HEK293 (cell line): ENCODE measurements at regions not wholly inside any gene's neighbourhood (a gene's known extent, or its start where the extent isn't known, plus 50 kb on each side); places are given as distances from the start of the nearest gene placed in this dataset.

Source experiments
- ZNF133 ChIP-seq: fragments of 450-650 bp; formaldehyde crosslinking; IDR thresholded peaks from 2 replicates; pipeline ENCODE4 v1.5.1; 2016; ENCODE audit warnings: missing biosample characterization, missing genetic modification characterization
- ZNF140 ChIP-seq: fragments of 450-650 bp; formaldehyde crosslinking; IDR thresholded peaks from 2 replicates; pipeline ENCODE4 v1.5.1; 2016; ENCODE audit warnings: missing biosample characterization, missing genetic modification characterization
- ZNF248 ChIP-seq: fragments of 450-650 bp; formaldehyde crosslinking; IDR thresholded peaks from 2 replicates; pipeline ENCODE4 v1.5.1; 2017; ENCODE audit warnings: missing biosample characterization, missing genetic modification characterization
- ZNF274 ChIP-seq, 2 experiments: fragments of 200-500 bp in 1 of 2; fragments of 450-650 bp in 1 of 2; sonication (Bioruptor generic) in 1 of 2; formaldehyde crosslinking in 1 of 2; IDR thresholded peaks; 2 replicates each; pipeline versions ENCODE4 v1.5.1 to v1.6.1; 2014 to 2016; ENCODE audit warnings: borderline replicate concordance in 1 of 2, inconsistent platforms in 1 of 2, low read length in 1 of 2, missing biosample characterization in 1 of 2, missing genetic modification characterization in 1 of 2
- ZNF362 ChIP-seq: fragments of 450-650 bp; formaldehyde crosslinking; IDR thresholded peaks from 2 replicates; pipeline ENCODE4 v1.5.1; 2016; ENCODE audit warnings: missing biosample characterization, missing genetic modification characterization
- ZNF366 ChIP-seq: fragments of 450-650 bp; formaldehyde crosslinking; conservative IDR thresholded peaks from 2 replicates; pipeline ENCODE4 v1.5.1; 2016; ENCODE audit warnings: missing biosample characterization, missing genetic modification characterization
- ZNF776 ChIP-seq: fragments of 450-650 bp; formaldehyde crosslinking; IDR thresholded peaks from 2 replicates; pipeline ENCODE4 v1.5.0; 2017; ENCODE audit warnings: missing biosample characterization, missing genetic modification characterization, borderline replicate concordance
- TF ChIP-seq, protein P1 (sequence below): fragments of 450-650 bp; formaldehyde crosslinking; IDR thresholded peaks from 2 replicates; pipeline ENCODE4 v1.5.1; 2016; ENCODE audit warnings: missing biosample characterization, missing genetic modification characterization
- TF ChIP-seq, protein P2 (sequence below): fragments of 450-650 bp; formaldehyde crosslinking; conservative IDR thresholded peaks from 2 replicates; pipeline ENCODE4 v1.5.1; 2016; ENCODE audit warnings: low read depth, missing biosample characterization, missing genetic modification characterization

DNA sequence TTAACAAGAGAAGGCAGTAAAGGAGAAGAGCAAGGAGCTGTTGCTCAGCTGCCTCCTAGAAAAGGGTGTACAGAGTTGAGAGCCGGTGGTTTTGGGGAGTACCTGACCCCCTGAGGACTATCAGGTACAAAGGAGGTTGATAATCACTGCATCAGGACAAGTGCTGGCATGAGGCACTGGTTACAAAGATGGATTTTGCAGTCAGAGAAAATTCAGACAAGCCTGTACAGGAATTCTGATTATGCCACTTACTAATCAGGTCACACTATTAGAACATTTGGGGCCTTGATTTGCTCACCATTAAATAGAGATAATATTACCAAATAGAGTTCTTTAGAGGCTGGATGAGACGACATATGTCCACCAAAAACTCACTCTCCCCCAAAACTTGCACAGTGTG, 450.9 kb upstream of the TMPO start:
- TF ChIP-seq ZNF366 (no peak), ZNF133 (tag by site-specific recombination) (no peak), ZNF140 (no peak), ZNF248 (tag by site-specific recombination) (no peak), ZNF362 (tag by site-specific recombination) (no peak), ZNF776 (tag by site-specific recombination) (no peak), ZNF274 (IDR thresholded peaks at IDR 0.05; ENCODE audit: low read length) (no peak), ZNF274 (tag by site-specific recombination; IDR thresholded peaks at IDR 0.05; ENCODE audit: borderline replicate concordance) (no peak)
- TF ChIP-seq, protein P1, sequence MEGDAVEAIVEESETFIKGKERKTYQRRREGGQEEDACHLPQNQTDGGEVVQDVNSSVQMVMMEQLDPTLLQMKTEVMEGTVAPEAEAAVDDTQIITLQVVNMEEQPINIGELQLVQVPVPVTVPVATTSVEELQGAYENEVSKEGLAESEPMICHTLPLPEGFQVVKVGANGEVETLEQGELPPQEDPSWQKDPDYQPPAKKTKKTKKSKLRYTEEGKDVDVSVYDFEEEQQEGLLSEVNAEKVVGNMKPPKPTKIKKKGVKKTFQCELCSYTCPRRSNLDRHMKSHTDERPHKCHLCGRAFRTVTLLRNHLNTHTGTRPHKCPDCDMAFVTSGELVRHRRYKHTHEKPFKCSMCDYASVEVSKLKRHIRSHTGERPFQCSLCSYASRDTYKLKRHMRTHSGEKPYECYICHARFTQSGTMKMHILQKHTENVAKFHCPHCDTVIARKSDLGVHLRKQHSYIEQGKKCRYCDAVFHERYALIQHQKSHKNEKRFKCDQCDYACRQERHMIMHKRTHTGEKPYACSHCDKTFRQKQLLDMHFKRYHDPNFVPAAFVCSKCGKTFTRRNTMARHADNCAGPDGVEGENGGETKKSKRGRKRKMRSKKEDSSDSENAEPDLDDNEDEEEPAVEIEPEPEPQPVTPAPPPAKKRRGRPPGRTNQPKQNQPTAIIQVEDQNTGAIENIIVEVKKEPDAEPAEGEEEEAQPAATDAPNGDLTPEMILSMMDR (tag by site-specific recombination), result no peak
- TF ChIP-seq, protein P2, sequence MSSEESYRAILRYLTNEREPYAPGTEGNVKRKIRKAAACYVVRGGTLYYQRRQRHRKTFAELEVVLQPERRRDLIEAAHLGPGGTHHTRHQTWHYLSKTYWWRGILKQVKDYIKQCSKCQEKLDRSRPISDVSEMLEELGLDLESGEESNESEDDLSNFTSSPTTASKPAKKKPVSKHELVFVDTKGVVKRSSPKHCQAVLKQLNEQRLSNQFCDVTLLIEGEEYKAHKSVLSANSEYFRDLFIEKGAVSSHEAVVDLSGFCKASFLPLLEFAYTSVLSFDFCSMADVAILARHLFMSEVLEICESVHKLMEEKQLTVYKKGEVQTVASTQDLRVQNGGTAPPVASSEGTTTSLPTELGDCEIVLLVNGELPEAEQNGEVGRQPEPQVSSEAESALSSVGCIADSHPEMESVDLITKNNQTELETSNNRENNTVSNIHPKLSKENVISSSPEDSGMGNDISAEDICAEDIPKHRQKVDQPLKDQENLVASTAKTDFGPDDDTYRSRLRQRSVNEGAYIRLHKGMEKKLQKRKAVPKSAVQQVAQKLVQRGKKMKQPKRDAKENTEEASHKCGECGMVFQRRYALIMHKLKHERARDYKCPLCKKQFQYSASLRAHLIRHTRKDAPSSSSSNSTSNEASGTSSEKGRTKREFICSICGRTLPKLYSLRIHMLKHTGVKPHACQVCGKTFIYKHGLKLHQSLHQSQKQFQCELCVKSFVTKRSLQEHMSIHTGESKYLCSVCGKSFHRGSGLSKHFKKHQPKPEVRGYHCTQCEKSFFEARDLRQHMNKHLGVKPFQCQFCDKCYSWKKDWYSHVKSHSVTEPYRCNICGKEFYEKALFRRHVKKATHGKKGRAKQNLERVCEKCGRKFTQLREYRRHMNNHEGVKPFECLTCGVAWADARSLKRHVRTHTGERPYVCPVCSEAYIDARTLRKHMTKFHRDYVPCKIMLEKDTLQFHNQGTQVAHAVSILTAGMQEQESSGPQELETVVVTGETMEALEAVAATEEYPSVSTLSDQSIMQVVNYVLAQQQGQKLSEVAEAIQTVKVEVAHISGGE (tag by site-specific recombination), result no peak
